ENCODE measurements at regions not wholly inside any gene's neighbourhood (a gene's known extent, or its start where the extent isn't known, plus 50 kb on each side); places are given as distances from the start of the nearest gene placed in this dataset.

GRCh38 chr13:85742355-85742754 lies 56.9 kb downstream of the SLITRK6 start:
- no peak for TF ChIP-seq CTCF (IDR thresholded peaks at IDR 0.05)
- no peak for ATAC-seq (ENCODE audit: insufficient number of reproducible peaks, low FRiP score, low read depth)
- Histone ChIP-seq H3K27me3 (replicated peaks; ENCODE audit: insufficient read depth) (no peaks in the 10 kb centered on the region), H3K36me3 (no peaks in the 10 kb centered on the region), H3K9me3 (no peaks in the 10 kb centered on the region), H3K27ac (no peak overlapping the region), H3K4me1 (ENCODE audit: control insufficient read depth in 1 of 2, low read depth in 2 of 2) (no peaks in the 10 kb centered on the region), H3K4me3 (no peak overlapping the region)
- no peak for DNase-seq (ENCODE audit: low spot score)

GRCh38 chr13:85741017-85741416 lies 58.2 kb downstream of the SLITRK6 start:
- Histone ChIP-seq H3K9me3 (no peaks in the 10 kb centered on the region), H3K36me3 (no peaks in the 10 kb centered on the region), H3K4me3 (no peak overlapping the region), H3K4me1 (ENCODE audit: control insufficient read depth in 1 of 2, low read depth in 2 of 2) (no peaks in the 10 kb centered on the region), H3K27ac (no peak overlapping the region), H3K27me3 (replicated peaks; ENCODE audit: insufficient read depth) (no peaks in the 10 kb centered on the region)
- no peak for TF ChIP-seq CTCF (IDR thresholded peaks at IDR 0.05)
- ATAC-seq (ENCODE audit: insufficient number of reproducible peaks, low FRiP score, low read depth) (no peak), DNase-seq (ENCODE audit: low spot score) (no peak)

GRCh38 chr13:85738696-85739320 lies 60.4 kb downstream of the SLITRK6 start:
- DNase-seq (ENCODE audit: low spot score) (no peak), ATAC-seq (ENCODE audit: insufficient number of reproducible peaks, low FRiP score, low read depth) (no peak)
- H3K4me1 ChIP-seq (ENCODE audit: control insufficient read depth in 1 of 2, low read depth in 2 of 2): no peaks in the 10 kb centered on the region
- H3K4me3 ChIP-seq: no peak overlapping the region
- no peaks in the 10 kb centered on the region for H3K9me3 ChIP-seq
- no peaks in the 10 kb centered on the region for H3K36me3 ChIP-seq
- no peak overlapping the region for H3K27ac ChIP-seq
- TF ChIP-seq CTCF (IDR thresholded peaks at IDR 0.05): no peak
- no peaks in the 10 kb centered on the region for H3K27me3 ChIP-seq (replicated peaks; ENCODE audit: insufficient read depth)

- H3K4me3 ChIP-seq: no peak overlapping the region
- H3K27ac ChIP-seq: no peak overlapping the region
- no peaks in the 10 kb centered on the region for H3K36me3 ChIP-seq
- ATAC-seq (ENCODE audit: insufficient number of reproducible peaks, low FRiP score, low read depth) (no peak), DNase-seq (ENCODE audit: low spot score) (no peak)
- H3K4me1 ChIP-seq (ENCODE audit: control insufficient read depth in 1 of 2, low read depth in 2 of 2): no peaks in the 10 kb centered on the region
- H3K27me3 ChIP-seq (replicated peaks; ENCODE audit: insufficient read depth): no peaks in the 10 kb centered on the region
- TF ChIP-seq CTCF (IDR thresholded peaks at IDR 0.05): no peak
- no peaks in the 10 kb centered on the region for H3K9me3 ChIP-seq
These were observed 61.3 kb downstream of the SLITRK6 start for GRCh38 chr13:85737952-85738351.

GRCh38 chr13:85729296-85729695 lies 69.9 kb downstream of the SLITRK6 start:
- H3K36me3 ChIP-seq: no peaks in the 10 kb centered on the region
- TF ChIP-seq CTCF (IDR thresholded peaks at IDR 0.05): no peak
- no peak overlapping the region for H3K27ac ChIP-seq
- no peaks in the 10 kb centered on the region for H3K9me3 ChIP-seq
- no peaks in the 10 kb centered on the region for H3K4me1 ChIP-seq (ENCODE audit: control insufficient read depth in 1 of 2, low read depth in 2 of 2)
- no peaks in the 10 kb centered on the region for H3K27me3 ChIP-seq (replicated peaks; ENCODE audit: insufficient read depth)
- ATAC-seq (ENCODE audit: insufficient number of reproducible peaks, low FRiP score, low read depth) (no peak), DNase-seq (ENCODE audit: low spot score) (no peak)
- H3K4me3 ChIP-seq: no peak overlapping the region
